ENCODE measurements at regions not wholly inside any gene's neighbourhood (a gene's known extent, or its start where the extent isn't known, plus 50 kb on each side); places are given as distances from the start of the nearest gene placed in this dataset.

GRCh38 chr2:162945785-162946184 is 107.2 kb upstream of the KCNH7 start:
- Histone ChIP-seq H3K27ac (ENCODE audit: low read depth in 2 of 2, low read length in 1 of 2) (no peak overlapping the region), H3K27me3 (ENCODE audit: control insufficient read depth in 1 of 2, insufficient read depth in 2 of 2, low read length in 2 of 2) (no peaks in the 10 kb centered on the region), H3K9me3 (ENCODE audit: control insufficient read depth in 2 of 2, insufficient read depth in 1 of 2, low read depth in 1 of 2, low read length in 1 of 2) (no peaks in the 10 kb centered on the region), H3K36me3 (ENCODE audit: control insufficient read depth in 2 of 2, insufficient read depth in 2 of 2, low read length in 1 of 2) (no peaks in the 10 kb centered on the region), H3K4me1 (ENCODE audit: control insufficient read depth in 2 of 2, insufficient read depth in 2 of 2, low read length in 1 of 2) (no peaks in the 10 kb centered on the region), H3K4me3 (ENCODE audit: low read depth in 1 of 2, low read length in 2 of 2) (no peak overlapping the region)
- 76 to 82% methylated on average over 2 of the region's 2 CpGs for WGBS, 2 donors

- Histone ChIP-seq H3K27ac (ENCODE audit: low read depth in 2 of 2, low read length in 1 of 2) (no peak overlapping the region), H3K36me3 (ENCODE audit: control insufficient read depth in 2 of 2, insufficient read depth in 2 of 2, low read length in 1 of 2) (no peaks in the 10 kb centered on the region), H3K4me1 (ENCODE audit: control insufficient read depth in 2 of 2, insufficient read depth in 2 of 2, low read length in 1 of 2) (no peaks in the 10 kb centered on the region), H3K9me3 (ENCODE audit: control insufficient read depth in 2 of 2, insufficient read depth in 1 of 2, low read depth in 1 of 2, low read length in 1 of 2) (peaks cover 0 to 3% of the 10 kb centered on the region in 2 donors), H3K4me3 (ENCODE audit: low read depth in 1 of 2, low read length in 2 of 2) (no peak overlapping the region), H3K27me3 (ENCODE audit: control insufficient read depth in 1 of 2, insufficient read depth in 2 of 2, low read length in 2 of 2) (no peaks in the 10 kb centered on the region)
- 78 to 85% methylated on average over 13 of the region's 13 CpGs for WGBS, 2 donors
Observed at GRCh38 chr2:162938387-162938786, 99.8 kb upstream of the KCNH7 start.

- no peak overlapping the region for H3K4me3 ChIP-seq (ENCODE audit: low read depth in 1 of 2, low read length in 2 of 2)
- no peaks in the 10 kb centered on the region for H3K27me3 ChIP-seq (ENCODE audit: control insufficient read depth in 1 of 2, insufficient read depth in 2 of 2, low read length in 2 of 2)
- H3K9me3 ChIP-seq (ENCODE audit: control insufficient read depth in 2 of 2, insufficient read depth in 1 of 2, low read depth in 1 of 2, low read length in 1 of 2), result peaks cover 0 to 3% of the 10 kb centered on the region in 2 donors
- no peaks in the 10 kb centered on the region for H3K4me1 ChIP-seq (ENCODE audit: control insufficient read depth in 2 of 2, insufficient read depth in 2 of 2, low read length in 1 of 2)
- H3K36me3 ChIP-seq (ENCODE audit: control insufficient read depth in 2 of 2, insufficient read depth in 2 of 2, low read length in 1 of 2), result no peaks in the 10 kb centered on the region
- no peak overlapping the region for H3K27ac ChIP-seq (ENCODE audit: low read depth in 2 of 2, low read length in 1 of 2)
Observed at GRCh38 chr2:162934191-162934590, 95.6 kb upstream of the KCNH7 start.

- Histone ChIP-seq H3K36me3 (ENCODE audit: control insufficient read depth in 2 of 2, insufficient read depth in 2 of 2, low read length in 1 of 2) (no peaks in the 10 kb centered on the region), H3K27ac (ENCODE audit: low read depth in 2 of 2, low read length in 1 of 2) (no peak overlapping the region), H3K9me3 (ENCODE audit: control insufficient read depth in 2 of 2, insufficient read depth in 1 of 2, low read depth in 1 of 2, low read length in 1 of 2) (no peaks in the 10 kb centered on the region), H3K27me3 (ENCODE audit: control insufficient read depth in 1 of 2, insufficient read depth in 2 of 2, low read length in 2 of 2) (no peaks in the 10 kb centered on the region), H3K4me1 (ENCODE audit: control insufficient read depth in 2 of 2, insufficient read depth in 2 of 2, low read length in 1 of 2) (no peaks in the 10 kb centered on the region), H3K4me3 (ENCODE audit: low read depth in 1 of 2, low read length in 2 of 2) (no peak overlapping the region)
Observed at GRCh38 chr2:162932416-162932815, 93.8 kb upstream of the KCNH7 start.

- H3K36me3 ChIP-seq (ENCODE audit: control insufficient read depth in 2 of 2, insufficient read depth in 2 of 2, low read length in 1 of 2), result no peaks in the 10 kb centered on the region
- no peaks in the 10 kb centered on the region for H3K27me3 ChIP-seq (ENCODE audit: control insufficient read depth in 1 of 2, insufficient read depth in 2 of 2, low read length in 2 of 2)
- no peak overlapping the region for H3K27ac ChIP-seq (ENCODE audit: low read depth in 2 of 2, low read length in 1 of 2)
- no peaks in the 10 kb centered on the region for H3K9me3 ChIP-seq (ENCODE audit: control insufficient read depth in 2 of 2, insufficient read depth in 1 of 2, low read depth in 1 of 2, low read length in 1 of 2)
- H3K4me3 ChIP-seq (ENCODE audit: low read depth in 1 of 2, low read length in 2 of 2), result no peak overlapping the region
- no peaks in the 10 kb centered on the region for H3K4me1 ChIP-seq (ENCODE audit: control insufficient read depth in 2 of 2, insufficient read depth in 2 of 2, low read length in 1 of 2)
- 80 to 81% methylated on average over 5 of the region's 5 CpGs for WGBS, 2 donors
Observed at GRCh38 chr2:162929571-162929970, 91.0 kb upstream of the KCNH7 start.

- Histone ChIP-seq H3K27me3 (ENCODE audit: control insufficient read depth in 1 of 2, insufficient read depth in 2 of 2, low read length in 2 of 2) (no peaks in the 10 kb centered on the region), H3K27ac (ENCODE audit: low read depth in 2 of 2, low read length in 1 of 2) (no peak overlapping the region), H3K4me3 (ENCODE audit: low read depth in 1 of 2, low read length in 2 of 2) (no peak overlapping the region), H3K4me1 (ENCODE audit: control insufficient read depth in 2 of 2, insufficient read depth in 2 of 2, low read length in 1 of 2) (no peaks in the 10 kb centered on the region), H3K9me3 (ENCODE audit: control insufficient read depth in 2 of 2, insufficient read depth in 1 of 2, low read depth in 1 of 2, low read length in 1 of 2) (peaks cover 0 to 3% of the 10 kb centered on the region in 2 donors), H3K36me3 (ENCODE audit: control insufficient read depth in 2 of 2, insufficient read depth in 2 of 2, low read length in 1 of 2) (no peaks in the 10 kb centered on the region)
- WGBS, 2 donors, result 43 to 44% methylated on average over 2 of the region's 2 CpGs
Observed at GRCh38 chr2:162928356-162928755, 89.8 kb upstream of the KCNH7 start.

- no peak overlapping the region for H3K27ac ChIP-seq (ENCODE audit: low read depth in 2 of 2, low read length in 1 of 2)
- no peaks in the 10 kb centered on the region for H3K36me3 ChIP-seq (ENCODE audit: control insufficient read depth in 2 of 2, insufficient read depth in 2 of 2, low read length in 1 of 2)
- no peaks in the 10 kb centered on the region for H3K4me1 ChIP-seq (ENCODE audit: control insufficient read depth in 2 of 2, insufficient read depth in 2 of 2, low read length in 1 of 2)
- no peak overlapping the region for H3K4me3 ChIP-seq (ENCODE audit: low read depth in 1 of 2, low read length in 2 of 2)
- no peaks in the 10 kb centered on the region for H3K27me3 ChIP-seq (ENCODE audit: control insufficient read depth in 1 of 2, insufficient read depth in 2 of 2, low read length in 2 of 2)
- H3K9me3 ChIP-seq (ENCODE audit: control insufficient read depth in 2 of 2, insufficient read depth in 1 of 2, low read depth in 1 of 2, low read length in 1 of 2), result peaks cover 0 to 3% of the 10 kb centered on the region in 2 donors
- 67 to 72% methylated on average over 2 of the region's 2 CpGs for WGBS, 2 donors
Observed at GRCh38 chr2:162926907-162927306, 88.3 kb upstream of the KCNH7 start.

GRCh38 chr2:162926501-162926900 is 87.9 kb upstream of the KCNH7 start:
- peaks cover 0 to 3% of the 10 kb centered on the region in 2 donors for H3K9me3 ChIP-seq (ENCODE audit: control insufficient read depth in 2 of 2, insufficient read depth in 1 of 2, low read depth in 1 of 2, low read length in 1 of 2)
- no peak overlapping the region for H3K27ac ChIP-seq (ENCODE audit: low read depth in 2 of 2, low read length in 1 of 2)
- no peaks in the 10 kb centered on the region for H3K27me3 ChIP-seq (ENCODE audit: control insufficient read depth in 1 of 2, insufficient read depth in 2 of 2, low read length in 2 of 2)
- WGBS, 2 donors, result 64 to 72% methylated on average over 2 of the region's 2 CpGs
- H3K36me3 ChIP-seq (ENCODE audit: control insufficient read depth in 2 of 2, insufficient read depth in 2 of 2, low read length in 1 of 2), result no peaks in the 10 kb centered on the region
- no peak overlapping the region for H3K4me3 ChIP-seq (ENCODE audit: low read depth in 1 of 2, low read length in 2 of 2)
- H3K4me1 ChIP-seq (ENCODE audit: control insufficient read depth in 2 of 2, insufficient read depth in 2 of 2, low read length in 1 of 2), result no peaks in the 10 kb centered on the region

- Histone ChIP-seq H3K36me3 (ENCODE audit: control insufficient read depth in 2 of 2, insufficient read depth in 2 of 2, low read length in 1 of 2) (no peaks in the 10 kb centered on the region), H3K9me3 (ENCODE audit: control insufficient read depth in 2 of 2, insufficient read depth in 1 of 2, low read depth in 1 of 2, low read length in 1 of 2) (peaks cover 0 to 3% of the 10 kb centered on the region in 2 donors), H3K4me1 (ENCODE audit: control insufficient read depth in 2 of 2, insufficient read depth in 2 of 2, low read length in 1 of 2) (no peaks in the 10 kb centered on the region), H3K27ac (ENCODE audit: low read depth in 2 of 2, low read length in 1 of 2) (no peak overlapping the region), H3K27me3 (ENCODE audit: control insufficient read depth in 1 of 2, insufficient read depth in 2 of 2, low read length in 2 of 2) (no peaks in the 10 kb centered on the region), H3K4me3 (ENCODE audit: low read depth in 1 of 2, low read length in 2 of 2) (no peak overlapping the region)
Observed at GRCh38 chr2:162925595-162925994, 87.0 kb upstream of the KCNH7 start.

- H3K27me3 ChIP-seq (ENCODE audit: control insufficient read depth in 1 of 2, insufficient read depth in 2 of 2, low read length in 2 of 2), result no peaks in the 10 kb centered on the region
- 70 to 88% methylated on average over 1 of the region's 1 CpG for WGBS, 2 donors
- peaks cover 0 to 3% of the 10 kb centered on the region in 2 donors for H3K9me3 ChIP-seq (ENCODE audit: control insufficient read depth in 2 of 2, insufficient read depth in 1 of 2, low read depth in 1 of 2, low read length in 1 of 2)
- no peaks in the 10 kb centered on the region for H3K36me3 ChIP-seq (ENCODE audit: control insufficient read depth in 2 of 2, insufficient read depth in 2 of 2, low read length in 1 of 2)
- no peaks in the 10 kb centered on the region for H3K4me1 ChIP-seq (ENCODE audit: control insufficient read depth in 2 of 2, insufficient read depth in 2 of 2, low read length in 1 of 2)
- no peak overlapping the region for H3K27ac ChIP-seq (ENCODE audit: low read depth in 2 of 2, low read length in 1 of 2)
- no peak overlapping the region for H3K4me3 ChIP-seq (ENCODE audit: low read depth in 1 of 2, low read length in 2 of 2)
Observed at GRCh38 chr2:162919111-162919510, 80.5 kb upstream of the KCNH7 start.

Data from esophagus (tissue), 2 donors.